Neural cell (in vitro differentiated cells): ENCODE measurements at regions not wholly inside any gene's neighbourhood (a gene's known extent, or its start where the extent isn't known, plus 50 kb on each side); places are given as distances from the start of the nearest gene placed in this dataset.

Experiments
- H2AFZ ChIP-seq: fragments of 200-600, 300-800 bp; sonication (generic), shearing (Covaris generic); 2 replicates; pipeline ENCODE4 v1.6.0; 2014; ENCODE audit warnings: low read depth, mild to moderate bottlenecking, antibody characterized with exemption, low read length, moderate library complexity
- H3F3A ChIP-seq: fragments of 200-600 bp; shearing (Covaris generic); 2 replicates; pipeline ENCODE4 v1.6.1; 2016; ENCODE audit warnings: mild to moderate bottlenecking, moderate library complexity, mixed read lengths, antibody characterized with exemption, low read length; ENCODE audit not compliant: insufficient read depth, poor library complexity, severe bottlenecking
- H3K27ac ChIP-seq: fragments of 200-600, 300-800 bp; sonication (generic), shearing (Covaris generic); 2 replicates; pipeline ENCODE4 v1.5.1; 2014; ENCODE audit warnings: mild to moderate bottlenecking, low read length, moderate library complexity
- H3K27me3 ChIP-seq: fragments of 300-800, 200-600 bp; sonication (generic), shearing (Covaris generic); 2 replicates; pipeline ENCODE4 v1.6.0; 2014; ENCODE audit warnings: mild to moderate bottlenecking, low read depth, low read length, moderate library complexity; ENCODE audit not compliant: insufficient read depth
- H3K36me3 ChIP-seq: fragments of 300-800, 200-600 bp; sonication (generic), shearing (Covaris generic); 2 replicates; pipeline ENCODE4 v1.5.1; 2014; ENCODE audit warnings: mild to moderate bottlenecking, antibody characterized with exemption, low read length, moderate library complexity; ENCODE audit not compliant: insufficient read depth
- H3K4me2 ChIP-seq: fragments of 300-800, 200-600 bp; sonication (generic), shearing (Covaris generic); 2 replicates; pipeline ENCODE4 v1.6.0; 2014; ENCODE audit warnings: mild to moderate bottlenecking, low read length
- H3K4me3 ChIP-seq: fragments of 300-800, 200-600 bp; sonication (generic), shearing (Covaris generic); 2 replicates; pipeline ENCODE4 v1.5.1; 2014; ENCODE audit warnings: mild to moderate bottlenecking, low read length, moderate library complexity
- H3K79me2 ChIP-seq: fragments of 200-600 bp; shearing (Covaris generic); replicated peaks from 2 replicates; pipeline ENCODE4 v1.6.0; 2014; ENCODE audit warnings: mild to moderate bottlenecking, low read length, moderate library complexity; ENCODE audit not compliant: insufficient read depth
- H3K9ac ChIP-seq: fragments of 300-800, 200-600 bp; sonication (generic), shearing (Covaris generic); 2 replicates; pipeline ENCODE4 v1.6.1; 2016; ENCODE audit warnings: mild to moderate bottlenecking, low read length, mixed read lengths
- H3K9me2 ChIP-seq: fragments of 200-600 bp; shearing (Covaris generic); 2 replicates; pipeline ENCODE4 v1.6.1; 2016; ENCODE audit warnings: mild to moderate bottlenecking, low read length, mixed read lengths; ENCODE audit not compliant: insufficient read depth
- H3K9me3 ChIP-seq: fragments of 200-600, 300-800 bp; sonication (generic), shearing (Covaris generic); 2 replicates; pipeline ENCODE4 v1.6.1; 2016; ENCODE audit warnings: mild to moderate bottlenecking, mixed run types, low read length, moderate library complexity, mixed read lengths
- H4K20me1 ChIP-seq: fragments of 200-600 bp; shearing (Covaris generic); 2 replicates; pipeline ENCODE4 v1.6.1; 2016; ENCODE audit warnings: mild to moderate bottlenecking, mixed run types; ENCODE audit not compliant: insufficient read depth
- CTCF ChIP-seq: fragments of 450-650 bp; IDR thresholded peaks from 2 replicates; pipeline ENCODE4 v1.5.1; 2014; ENCODE audit warnings: antibody characterized with exemption, mild to moderate bottlenecking, moderate library complexity; ENCODE audit not compliant: poor library complexity, severe bottlenecking
- EP300 ChIP-seq: fragments of 450-650 bp; conservative IDR thresholded peaks from 2 replicates; pipeline ENCODE4 v1.6.1; 2014; ENCODE audit warnings: antibody characterized with exemption, mild to moderate bottlenecking, moderate library complexity; ENCODE audit not compliant: poor library complexity, severe bottlenecking
- EZH2 ChIP-seq: fragments of 200-600, 300-800 bp; shearing (Covaris generic), sonication (generic); IDR thresholded peaks from 2 replicates; pipeline ENCODE4 v1.6.1; 2014; ENCODE audit warnings: antibody characterized with exemption, low read length, borderline replicate concordance, mild to moderate bottlenecking; ENCODE audit not compliant: insufficient read depth, poor library complexity, severe bottlenecking
- MXI1 ChIP-seq: fragments of 450-650 bp; conservative IDR thresholded peaks from 2 replicates; pipeline ENCODE4 v1.6.1; 2014; ENCODE audit warnings: antibody characterized with exemption, mild to moderate bottlenecking; ENCODE audit not compliant: poor library complexity, severe bottlenecking
- POLR2AphosphoS5 ChIP-seq: IDR thresholded peaks from 2 replicates; pipeline ENCODE4 v1.6.1; 2012
- RAD21 ChIP-seq: fragments of 450-650 bp; conservative IDR thresholded peaks from 2 replicates; pipeline ENCODE4 v1.6.1; 2014; ENCODE audit warnings: antibody characterized with exemption, mild to moderate bottlenecking, moderate library complexity
- REST ChIP-seq: IDR thresholded peaks from 2 replicates; pipeline ENCODE4 v1.6.1; 2012; ENCODE audit warnings: borderline replicate concordance
- SMC3 ChIP-seq: fragments of 450-650 bp; conservative IDR thresholded peaks from 2 replicates; pipeline ENCODE4 v1.6.1; 2014; ENCODE audit warnings: antibody characterized with exemption, mild to moderate bottlenecking, moderate library complexity; ENCODE audit not compliant: poor library complexity
- TAF1 ChIP-seq: IDR thresholded peaks from 2 replicates; pipeline ENCODE4 v1.6.1; 2012; ENCODE audit warnings: low read depth

- no peak overlapping the region for H3K4me3 ChIP-seq
- H3K27ac ChIP-seq = no peak overlapping the region
- no peak overlapping the region for H3K4me2 ChIP-seq
- H3K9ac ChIP-seq = no peak overlapping the region
- no peaks in the 10 kb centered on the region for H3K79me2 ChIP-seq
- no peaks in the 10 kb centered on the region for H3K9me3 ChIP-seq
- no peak overlapping the region for H2AFZ ChIP-seq
- H4K20me1 ChIP-seq = no peaks in the 10 kb centered on the region
- H3K27me3 ChIP-seq = no peaks in the 10 kb centered on the region
- H3K9me2 ChIP-seq = no peaks in the 10 kb centered on the region
- no peaks in the 10 kb centered on the region for H3F3A ChIP-seq
- no peak for TF ChIP-seq EZH2
- TF ChIP-seq CTCF = no peak
- TF ChIP-seq POLR2AphosphoS5 = no peak
- TF ChIP-seq SMC3 = no peak
- no peaks in the 10 kb centered on the region for H3K36me3 ChIP-seq
Observed at GRCh38 chr2:82224301-82224940, 1919.9 kb upstream of the LRRTM1 start.

- no peaks in the 10 kb centered on the region for H3K27me3 ChIP-seq
- no peaks in the 10 kb centered on the region for H3K36me3 ChIP-seq
- TF ChIP-seq REST = no peak
- no peak for TF ChIP-seq POLR2AphosphoS5
- no peak for TF ChIP-seq CTCF
- TF ChIP-seq MXI1 = no peak
- no peak for TF ChIP-seq RAD21
- TF ChIP-seq SMC3 = no peak
- TF ChIP-seq EP300 = no peak
- no peak for TF ChIP-seq TAF1
- TF ChIP-seq EZH2 = no peak
- no peak overlapping the region for H3K9ac ChIP-seq
- no peak overlapping the region for H2AFZ ChIP-seq
- no peak overlapping the region for H3K4me2 ChIP-seq
- no peaks in the 10 kb centered on the region for H3F3A ChIP-seq
- H4K20me1 ChIP-seq = no peaks in the 10 kb centered on the region
- H3K27ac ChIP-seq = no peak overlapping the region
- H3K9me3 ChIP-seq = no peaks in the 10 kb centered on the region
- H3K4me3 ChIP-seq = no peak overlapping the region
- H3K79me2 ChIP-seq = no peaks in the 10 kb centered on the region
- H3K9me2 ChIP-seq = no peaks in the 10 kb centered on the region
Observed at GRCh38 chr2:82215212-82215611, 1910.7 kb upstream of the LRRTM1 start.
